ENCODE measurements at regions not wholly inside any gene's neighbourhood (a gene's known extent, or its start where the extent isn't known, plus 50 kb on each side); places are given as distances from the start of the nearest gene placed in this dataset.

- no peak for DNase-seq
These were observed 504.4 kb downstream of the TCERG1L start for GRCh38 chr10:130807096-130807495.

GRCh38 chr10:130807721-130808120, 503.8 kb downstream of the TCERG1L start:
- no peak for DNase-seq

- DNase-seq: no peak
These were observed 503.3 kb downstream of the TCERG1L start for GRCh38 chr10:130808243-130808642.

GRCh38 chr10:130808686-130809085, 502.8 kb downstream of the TCERG1L start:
- no peak for DNase-seq

GRCh38 chr10:130809181-130809580, 502.3 kb downstream of the TCERG1L start:
- no peak for DNase-seq

- DNase-seq: no peak
These were observed 501.6 kb downstream of the TCERG1L start for GRCh38 chr10:130809761-130810515.

- DNase-seq: no peak
These were observed 500.7 kb downstream of the TCERG1L start for GRCh38 chr10:130810856-130811255.

GRCh38 chr10:130812381-130813148, 499.0 kb downstream of the TCERG1L start:
- DNase-seq: no peak

- DNase-seq: no peak
These were observed 496.9 kb downstream of the TCERG1L start for GRCh38 chr10:130814610-130815009.

GRCh38 chr10:130816116-130816901, 495.2 kb downstream of the TCERG1L start:
- no peak for DNase-seq

GRCh38 chr10:130817046-130817624, 494.4 kb downstream of the TCERG1L start:
- no peak for DNase-seq

- no peak for DNase-seq
These were observed 493.8 kb downstream of the TCERG1L start for GRCh38 chr10:130817674-130818073.

- DNase-seq: no peak
These were observed 490.5 kb downstream of the TCERG1L start for GRCh38 chr10:130820880-130821482.

GRCh38 chr10:130824230-130825014, 487.1 kb downstream of the TCERG1L start:
- no peak for DNase-seq

GRCh38 chr10:130833596-130833995, 477.9 kb downstream of the TCERG1L start:
- no peak for DNase-seq

- no peak for DNase-seq
These were observed 477.4 kb downstream of the TCERG1L start for GRCh38 chr10:130834170-130834569.

GRCh38 chr10:130834573-130834972, 476.9 kb downstream of the TCERG1L start:
- DNase-seq: no peak

GRCh38 chr10:130835068-130835467, 476.5 kb downstream of the TCERG1L start:
- no peak for DNase-seq

- DNase-seq: no peak
These were observed 475.2 kb downstream of the TCERG1L start for GRCh38 chr10:130836344-130836743.

- DNase-seq: no peak
These were observed 468.4 kb downstream of the TCERG1L start for GRCh38 chr10:130843051-130843653.

GRCh38 chr10:130844310-130844709, 467.2 kb downstream of the TCERG1L start:
- DNase-seq: no peak

Measured in activated CD4-positive, alpha-beta T cell treated with anti-CD3 and anti-CD28 coated beads, Interleukin-2, amount 50 U/mL, for 1 hour (primary cell).